ENCODE measurements at regions not wholly inside any gene's neighbourhood (a gene's known extent, or its start where the extent isn't known, plus 50 kb on each side); places are given as distances from the start of the nearest gene placed in this dataset.
A peak's percentile ranks its signal among the peaks of the same experiment; 100 is the strongest.

DNA sequence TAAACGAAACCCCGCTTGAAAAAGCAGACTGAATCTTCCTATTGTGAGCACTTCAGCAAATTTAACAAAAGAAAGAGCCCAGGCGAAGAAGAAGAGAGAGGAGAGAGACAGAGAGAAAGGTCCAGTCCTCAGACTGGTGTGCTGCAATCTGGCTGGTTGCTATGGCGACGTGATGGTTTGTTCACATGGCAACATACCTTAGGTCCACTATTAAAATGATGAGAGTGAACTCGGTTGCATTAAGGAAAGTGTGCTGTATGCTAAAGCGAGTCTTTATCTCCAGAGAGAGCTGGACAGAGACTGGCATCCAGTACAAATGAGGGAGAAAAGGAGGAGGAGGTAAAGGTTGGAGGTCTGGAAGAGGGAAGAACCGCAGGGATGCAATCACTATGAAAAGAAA lies 271.8 kb upstream of the ZFHX3 start:
- DNase-seq (ENCODE audit: low spot score), result no peak
- no peak for TF ChIP-seq CTCF (IDR thresholded peaks at IDR 0.05; ENCODE audit: extremely low read depth, insufficient read depth, missing control alignments)
- in situ Hi-C loops (cut with MboI; ENCODE audit: low pct_unique_long_range_greater_than_20kb, low sequenced_read_pairs, unreplicated experiment), result no loop called here

- TF ChIP-seq CTCF (IDR thresholded peaks at IDR 0.05; ENCODE audit: extremely low read depth, insufficient read depth, missing control alignments), result no peak
- DNase-seq (ENCODE audit: low spot score), result no peak
- in situ Hi-C loops (cut with MboI; ENCODE audit: low pct_unique_long_range_greater_than_20kb, low sequenced_read_pairs, unreplicated experiment), result no loop called here
Measured at GRCh38 chr16:73319261-73319660, 271.3 kb upstream of the ZFHX3 start.

- in situ Hi-C loops (cut with MboI; ENCODE audit: low pct_unique_long_range_greater_than_20kb, low sequenced_read_pairs, unreplicated experiment), result no loop called here
- TF ChIP-seq CTCF (IDR thresholded peaks at IDR 0.05; ENCODE audit: extremely low read depth, insufficient read depth, missing control alignments), result no peak
Measured at GRCh38 chr16:73317321-73317857, 269.5 kb upstream of the ZFHX3 start.

DNA sequence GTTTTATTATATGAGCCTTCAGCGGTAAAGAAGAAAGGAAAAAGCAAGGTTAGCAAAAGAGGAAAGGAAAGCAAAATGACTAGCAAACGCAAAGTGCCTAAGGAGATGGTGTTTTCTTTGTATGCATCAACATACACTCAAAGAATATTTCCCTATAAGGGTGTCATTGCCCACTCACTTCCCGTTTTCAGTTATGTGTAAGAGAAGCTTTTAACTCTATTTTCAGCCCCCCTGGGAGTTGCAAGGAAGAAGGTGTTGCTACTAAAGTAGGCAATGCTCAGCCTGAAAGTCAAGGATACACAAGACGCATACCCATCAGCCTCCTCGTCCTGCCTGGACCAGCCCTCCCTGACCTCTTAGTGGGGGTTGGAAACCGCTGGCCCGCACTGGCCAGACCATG lies 267.7 kb upstream of the ZFHX3 start:
- no peak for TF ChIP-seq CTCF (IDR thresholded peaks at IDR 0.05; ENCODE audit: extremely low read depth, insufficient read depth, missing control alignments)
- peak; percentile 35 for DNase-seq (ENCODE audit: low spot score)
- in situ Hi-C loops (cut with MboI; ENCODE audit: low pct_unique_long_range_greater_than_20kb, low sequenced_read_pairs, unreplicated experiment), result no loop called here

More at GRCh38 chr16:73317321-73317857, 269.5 kb upstream of the ZFHX3 start:
- DNase-seq (ENCODE audit: low spot score), result no peak

DNA sequence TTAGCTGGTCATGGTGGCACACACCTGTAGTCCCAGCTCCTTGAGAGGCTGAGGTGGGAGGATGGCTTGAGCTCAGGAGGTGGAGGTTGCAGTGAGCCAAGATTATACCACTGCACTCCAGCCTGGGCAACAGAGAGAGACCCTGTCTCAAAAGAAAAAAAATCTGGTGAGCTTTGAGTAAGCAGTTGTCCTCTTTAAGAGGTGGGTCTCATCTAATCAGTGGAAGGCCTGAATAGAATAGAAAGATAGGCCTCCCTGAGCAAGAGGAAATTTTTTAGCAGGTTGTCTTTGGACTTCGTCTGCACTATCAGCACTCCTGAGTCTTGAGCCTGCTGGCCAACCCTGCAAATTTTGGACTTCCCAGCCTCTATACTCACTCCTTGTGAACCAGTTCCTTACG lies 266.0 kb upstream of the ZFHX3 start:
- DNase-seq (ENCODE audit: low spot score), result no peak
- TF ChIP-seq CTCF (IDR thresholded peaks at IDR 0.05; ENCODE audit: extremely low read depth, insufficient read depth, missing control alignments), result no peak
- in situ Hi-C loops (cut with MboI; ENCODE audit: low pct_unique_long_range_greater_than_20kb, low sequenced_read_pairs, unreplicated experiment), result no loop called here

DNA sequence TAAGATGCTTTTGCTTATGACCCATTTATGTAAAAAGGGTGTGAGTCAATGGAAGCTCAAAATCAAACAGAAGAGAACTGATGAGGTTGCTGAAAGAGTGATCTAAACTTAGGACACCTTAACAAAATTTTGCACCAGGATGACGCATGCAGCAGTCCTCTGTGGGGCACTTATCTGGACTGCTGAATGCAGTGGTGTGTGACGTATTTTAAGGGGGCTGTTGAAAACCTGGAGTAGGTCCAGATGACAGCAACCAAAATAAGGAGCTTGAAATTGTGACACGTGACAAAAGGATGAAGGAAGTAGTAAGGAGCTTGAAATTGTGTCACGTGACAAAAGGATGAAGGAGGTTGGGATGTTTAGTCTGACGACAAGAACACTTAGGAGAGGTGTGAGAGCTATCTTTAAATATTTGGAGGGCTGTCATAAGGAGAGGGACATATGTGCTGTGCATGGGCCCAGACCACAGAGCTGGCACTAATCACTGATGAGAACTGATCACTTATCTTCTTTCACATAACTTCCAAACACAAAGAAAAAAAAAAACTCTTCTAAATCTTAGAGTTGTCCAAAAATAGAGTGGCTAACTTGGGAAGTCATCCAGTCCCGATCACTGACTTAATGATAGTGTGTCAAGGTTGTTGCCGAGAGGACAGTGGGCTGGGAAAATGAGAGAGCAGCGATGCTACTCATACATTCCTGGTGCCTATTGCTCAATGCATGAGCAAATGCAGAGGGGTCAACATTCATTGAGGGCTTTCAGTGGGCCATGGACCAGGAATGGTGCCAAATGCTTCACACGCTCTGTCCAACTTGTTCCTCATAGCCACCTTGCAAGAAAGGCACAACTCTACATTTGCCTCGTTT lies 264.2 kb upstream of the ZFHX3 start:
- in situ Hi-C loops (cut with MboI; ENCODE audit: low pct_unique_long_range_greater_than_20kb, low sequenced_read_pairs, unreplicated experiment), result no loop called here
- DNase-seq (ENCODE audit: low spot score), result no peak
- TF ChIP-seq CTCF (IDR thresholded peaks at IDR 0.05; ENCODE audit: extremely low read depth, insufficient read depth, missing control alignments), result no peak

All from GM13977 (cell line).